Fibroblast of upper back skin (primary cell): ENCODE measurements at regions not wholly inside any gene's neighbourhood (a gene's known extent, or its start where the extent isn't known, plus 50 kb on each side); places are given as distances from the start of the nearest gene placed in this dataset.
"Not testable (repeated sequence)": the region's sequence is repeated elsewhere in the genome, so short reads cannot be mapped to it uniquely, and the experiment has no call there.

Source experiments
- DNase-seq: peaks from one replicate; pipeline ENCODE4 v3.0.0-alpha.2; 2013

DNA sequence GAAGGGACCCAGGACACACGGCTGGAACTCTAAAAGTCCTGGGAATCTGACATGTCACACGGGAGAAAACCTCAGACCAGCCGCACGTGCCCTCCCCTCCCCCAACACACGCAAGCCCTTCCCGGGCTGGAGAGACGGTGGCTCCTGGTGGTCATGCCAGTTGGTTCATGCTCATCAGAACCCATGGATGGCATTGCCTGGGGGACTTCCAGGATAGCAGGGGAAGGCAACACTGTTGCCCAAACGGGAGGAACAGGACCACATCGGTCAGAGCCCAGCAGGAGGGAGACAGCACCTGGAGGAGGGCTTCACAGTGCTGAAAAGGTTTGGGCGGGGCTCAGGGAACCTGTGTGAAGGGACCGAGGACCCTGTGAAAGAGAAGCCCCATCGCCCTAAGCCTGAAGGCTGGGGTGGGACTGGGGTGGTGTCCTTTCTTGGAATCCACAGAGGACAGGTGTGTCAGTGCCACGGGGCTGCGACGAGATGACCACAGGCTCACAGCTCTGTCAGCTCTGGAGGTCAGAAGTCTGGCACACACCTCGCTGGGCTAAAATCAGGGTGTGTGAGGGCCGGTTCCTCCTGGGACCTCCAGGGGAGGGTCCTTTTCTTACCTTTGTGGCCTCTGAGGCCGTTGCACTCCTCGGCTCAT lies 151.7 kb upstream of the ZNF469 start:
- not testable (repeated sequence) for DNase-seq

GRCh38 chr16:88231839-88232238 lies 150.9 kb upstream of the ZNF469 start:
- not testable (repeated sequence) for DNase-seq

GRCh38 chr16:88232401-88233258 lies 150.1 kb upstream of the ZNF469 start:
- not testable (repeated sequence) for DNase-seq

- DNase-seq, result not testable (repeated sequence)
Observed at GRCh38 chr16:88233621-88234420, 148.9 kb upstream of the ZNF469 start.

DNA sequence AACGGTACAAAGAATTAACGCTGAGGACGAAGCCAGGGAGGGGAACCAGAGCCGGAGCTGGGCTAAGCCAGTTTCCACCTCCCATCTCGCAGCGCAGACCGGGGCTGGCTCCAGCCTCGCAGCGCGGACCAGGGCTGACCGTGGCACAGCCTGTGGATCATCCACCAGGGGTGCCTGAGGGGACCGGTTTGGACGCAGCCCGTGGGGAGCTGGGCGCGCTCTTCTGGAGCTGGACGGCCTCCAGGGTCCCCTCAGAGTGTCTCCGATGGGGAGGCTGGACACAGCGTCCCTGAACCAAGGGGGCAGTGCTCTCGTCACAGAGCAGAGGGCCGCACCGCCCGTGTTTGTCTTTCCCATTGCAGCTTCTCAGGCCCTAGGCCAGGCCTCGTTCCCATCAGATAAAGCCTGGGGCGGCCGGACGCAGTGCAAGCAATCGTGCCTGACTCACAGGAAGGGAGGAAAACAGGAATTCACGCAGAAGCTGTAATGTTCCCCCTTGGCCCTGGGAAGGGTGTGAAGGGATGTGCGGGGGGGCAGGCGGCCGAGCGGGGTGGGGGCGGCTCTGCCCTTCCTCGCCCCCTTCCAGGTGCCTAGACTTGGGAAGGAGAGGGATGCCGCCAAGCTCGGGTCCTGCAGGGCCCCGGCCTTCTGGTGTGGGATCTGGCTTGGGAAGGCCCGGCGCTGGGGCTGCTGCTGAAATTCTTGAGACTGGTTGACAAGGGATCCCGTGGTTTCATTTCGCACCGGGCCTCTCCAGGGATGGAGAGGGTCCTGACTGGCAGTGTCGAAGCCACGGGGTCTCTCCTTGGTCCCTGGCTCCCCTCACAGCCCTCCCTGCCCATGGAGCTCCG lies 148.1 kb upstream of the ZNF469 start:
- DNase-seq, result not testable (repeated sequence)

- DNase-seq, result not testable (repeated sequence)
Observed at GRCh38 chr16:88235691-88236090, 147.1 kb upstream of the ZNF469 start.

GRCh38 chr16:88236229-88236628 lies 146.5 kb upstream of the ZNF469 start:
- DNase-seq, result not testable (repeated sequence)

DNA sequence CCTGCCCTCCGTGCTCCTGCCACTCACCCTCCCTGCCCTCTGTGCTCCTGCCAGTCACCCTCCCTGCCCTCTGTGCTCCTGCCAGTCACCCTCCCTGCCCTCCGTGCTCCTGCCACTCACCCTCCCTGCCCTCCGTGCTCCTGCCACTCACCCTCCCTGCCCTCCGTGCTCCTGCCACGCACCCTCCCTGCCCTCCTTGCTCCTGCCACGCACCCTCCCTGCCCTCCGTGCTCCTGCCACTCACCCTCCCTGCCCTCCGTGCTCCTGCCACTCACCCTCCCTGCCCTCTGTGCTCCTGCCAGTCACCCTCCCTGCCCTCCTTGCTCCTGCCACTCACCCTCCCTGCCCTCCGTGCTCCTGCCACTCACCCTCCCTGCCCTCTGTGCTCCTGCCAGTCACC lies 145.4 kb upstream of the ZNF469 start:
- DNase-seq, result not testable (repeated sequence)

GRCh38 chr16:88237761-88238415 lies 144.9 kb upstream of the ZNF469 start:
- not testable (repeated sequence) for DNase-seq

DNA sequence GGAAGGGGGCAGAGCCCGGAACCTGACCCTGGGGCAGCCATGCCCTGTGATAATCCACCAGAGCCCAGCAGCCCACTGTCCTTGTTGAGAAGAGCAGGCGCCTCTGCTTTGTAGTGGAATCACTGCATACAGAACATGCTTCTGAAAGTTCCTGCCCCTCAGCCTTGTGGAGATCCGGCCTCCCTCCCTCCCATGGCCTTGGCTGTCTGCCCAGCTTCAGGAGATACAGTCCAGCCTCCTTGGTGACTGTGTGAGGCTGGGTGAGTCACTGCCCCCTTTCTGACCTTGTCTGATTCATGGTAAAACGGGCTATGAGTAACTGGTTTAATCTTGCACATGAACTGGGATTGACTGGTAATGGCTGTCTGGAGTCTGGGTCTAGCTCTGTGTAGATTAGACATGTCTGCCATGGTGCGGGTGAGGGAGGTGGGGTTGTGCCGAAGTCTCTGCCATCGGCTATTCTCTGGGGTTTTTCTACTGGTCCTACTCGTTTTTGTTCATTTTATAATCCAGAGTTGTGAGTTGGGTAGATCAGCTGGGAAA lies 144.0 kb upstream of the ZNF469 start:
- peak; percentile 98 for DNase-seq

GRCh38 chr16:88240118-88240517 lies 142.6 kb upstream of the ZNF469 start:
- DNase-seq, result peak; percentile 85

GRCh38 chr16:88240776-88241175 lies 142.0 kb upstream of the ZNF469 start:
- not testable (repeated sequence) for DNase-seq

GRCh38 chr16:88241404-88242311 lies 141.1 kb upstream of the ZNF469 start:
- not testable (repeated sequence) for DNase-seq

DNA sequence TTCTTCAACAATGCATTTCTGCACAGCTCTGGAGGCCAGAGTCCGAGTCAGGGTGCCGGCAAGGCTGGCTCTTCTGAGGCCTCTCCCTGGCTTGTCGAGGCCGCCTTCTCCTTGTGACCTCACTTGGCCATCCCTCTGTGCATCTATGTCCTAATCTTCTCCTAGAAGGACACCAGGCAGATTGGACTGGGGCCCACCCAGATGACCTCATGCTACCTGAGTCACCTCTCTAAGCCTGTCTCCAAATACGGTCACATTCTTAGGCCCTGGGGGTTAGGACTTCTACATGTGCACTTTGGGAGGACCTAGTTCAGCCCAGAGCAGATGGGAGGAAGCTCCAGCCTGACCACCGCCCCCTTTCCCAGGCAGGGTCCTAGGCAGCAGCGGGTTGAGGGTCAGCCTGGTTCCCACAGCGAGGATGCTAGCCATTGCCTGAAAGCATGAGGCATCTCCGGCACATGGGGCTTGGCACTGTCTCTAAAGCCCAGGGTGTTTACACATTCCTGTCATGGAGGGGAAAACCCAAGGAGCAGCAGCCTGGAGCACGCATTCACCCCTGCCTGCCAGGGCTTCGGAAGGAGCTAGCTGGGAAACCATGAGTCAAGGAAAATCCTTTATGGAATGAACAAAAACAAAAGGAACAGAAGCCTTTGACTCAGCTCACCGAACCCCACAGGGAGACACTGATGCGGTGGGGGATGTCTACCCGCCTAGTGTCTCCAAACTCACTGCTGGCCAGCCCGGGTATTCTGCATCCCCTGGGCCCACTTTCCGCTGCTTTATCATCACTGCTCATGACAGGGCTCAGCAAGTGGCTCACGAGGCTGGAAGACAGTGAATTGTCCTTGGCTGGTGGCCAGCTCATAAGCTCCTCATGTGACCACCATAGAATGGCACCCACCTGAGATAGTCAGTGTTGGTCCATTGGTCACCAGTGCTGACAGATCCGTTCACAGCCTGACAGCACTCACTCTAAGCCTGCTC lies 140.2 kb upstream of the ZNF469 start:
- peak; percentile 94 for DNase-seq

DNA sequence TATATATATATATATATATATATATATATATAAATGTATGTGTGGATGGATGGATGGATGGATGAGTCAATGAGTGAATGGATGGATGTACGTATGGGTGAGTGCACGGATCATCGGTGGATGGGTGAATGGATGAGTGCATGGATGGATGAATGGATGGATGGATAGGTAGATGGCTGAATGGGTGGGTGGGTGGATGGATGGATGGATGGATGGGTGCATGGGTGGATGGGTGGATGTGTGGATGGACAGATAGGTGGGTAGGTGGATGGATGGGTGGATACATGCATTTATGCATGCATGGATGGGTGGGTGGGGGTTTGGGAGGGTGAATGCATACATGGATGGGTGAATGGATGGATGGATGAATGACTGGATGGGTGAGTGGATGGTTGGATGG lies 138.8 kb upstream of the ZNF469 start:
- not testable (repeated sequence) for DNase-seq

DNA sequence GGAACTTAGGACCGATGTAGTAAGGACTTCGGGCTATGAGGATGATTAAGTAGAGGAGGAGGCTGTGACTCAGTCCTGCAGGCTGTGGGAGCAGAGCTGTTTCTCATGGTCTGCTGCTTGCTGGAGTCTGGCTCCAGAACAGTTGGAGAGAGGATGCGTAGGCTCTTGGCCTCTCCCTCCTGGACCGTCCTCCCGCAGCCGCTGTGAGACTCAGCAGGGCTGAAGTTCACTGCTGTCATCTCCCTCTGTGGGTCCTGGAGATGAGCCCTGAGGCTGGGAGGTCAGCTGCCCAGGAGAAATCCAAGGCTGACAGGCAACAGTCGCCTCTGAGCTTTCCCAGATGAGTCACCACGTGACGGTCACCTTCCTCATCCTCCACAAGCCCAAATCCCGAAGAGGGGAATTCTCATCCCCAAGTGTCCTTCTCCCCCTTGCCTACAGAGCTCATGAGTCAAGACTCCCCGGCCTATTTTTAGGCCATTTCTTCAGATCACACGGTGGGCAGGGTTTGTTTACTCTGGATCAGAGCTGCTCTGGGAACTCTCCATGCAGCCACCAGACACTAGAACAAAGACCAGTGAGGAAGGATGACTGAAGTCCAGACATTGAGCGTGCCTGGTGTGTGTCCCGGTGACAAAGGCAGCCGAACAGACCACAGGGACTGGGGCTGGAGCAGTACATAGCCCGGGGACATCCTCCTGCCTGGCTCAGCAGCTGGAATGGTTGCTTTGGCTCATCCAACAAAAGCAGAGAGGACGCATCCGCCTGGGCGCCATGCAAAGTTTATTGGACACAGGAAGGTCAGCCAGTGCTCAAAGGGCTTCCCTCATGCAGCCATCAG lies 137.3 kb upstream of the ZNF469 start:
- DNase-seq, result peak; percentile 91

DNA sequence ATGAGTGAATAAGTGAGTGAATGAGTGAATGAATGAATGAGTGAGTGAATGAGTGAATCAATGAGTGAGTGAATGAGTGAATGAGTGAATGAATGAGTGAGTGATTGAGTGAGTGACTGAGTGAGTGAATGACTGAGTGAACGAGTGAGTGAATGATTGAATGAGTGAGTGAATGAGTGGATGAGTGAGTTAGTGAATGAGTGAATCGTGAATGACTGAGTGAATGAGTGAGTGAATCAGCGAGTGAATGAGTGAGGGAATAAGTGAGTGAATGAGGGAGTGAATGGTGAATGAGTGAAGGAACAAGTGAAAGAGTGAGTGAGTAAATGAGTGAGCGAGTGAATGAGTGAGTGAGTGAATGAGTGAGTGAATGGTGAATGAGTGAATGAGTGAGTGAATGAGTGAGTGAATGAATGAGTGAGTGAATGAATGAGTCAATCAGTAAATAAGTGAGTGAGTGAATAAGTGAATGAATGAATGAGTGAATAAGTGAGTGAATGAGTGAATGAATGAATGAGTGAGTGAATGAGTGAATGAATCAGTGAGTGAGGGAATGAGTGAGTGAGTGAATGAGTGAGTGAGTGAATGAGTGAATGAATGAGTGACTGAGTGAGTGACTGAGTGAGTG lies 135.7 kb upstream of the ZNF469 start:
- DNase-seq, result not testable (repeated sequence)

DNA sequence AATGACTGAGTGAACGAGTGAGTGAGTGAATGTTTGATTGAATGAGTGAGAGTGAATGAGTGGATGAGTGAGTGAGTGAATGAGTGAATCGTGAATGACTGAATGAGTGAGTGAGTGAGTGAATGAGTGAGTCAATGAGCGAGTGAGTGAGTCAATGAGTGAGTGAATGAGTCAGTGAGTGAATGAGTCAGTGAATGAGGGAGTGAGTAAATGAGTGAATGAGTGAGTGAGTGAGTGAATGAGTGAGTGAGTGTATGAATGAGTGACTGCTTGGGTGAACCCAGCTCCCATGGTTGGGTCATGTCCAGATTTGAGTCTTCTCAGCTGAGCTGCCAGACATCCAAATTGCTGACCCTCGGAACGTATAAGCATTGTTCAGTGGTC lies 135.2 kb upstream of the ZNF469 start:
- not testable (repeated sequence) for DNase-seq
